Thyroid gland (tissue), 4 donors: ENCODE measurements at regions not wholly inside any gene's neighbourhood (a gene's known extent, or its start where the extent isn't known, plus 50 kb on each side); places are given as distances from the start of the nearest gene placed in this dataset.
"Not testable (repeated sequence)": the region's sequence is repeated elsewhere in the genome, so short reads cannot be mapped to it uniquely, and the experiment has no call there.

Experiments used
- DNase-seq, 2 donors: peaks; one replicate each; pipeline ENCODE4 v3.0.0-alpha.2; 2019
- H3K27ac ChIP-seq, 3 donors: fragments of 200-600 bp; sonication (generic); 1 replicate in 2 of 3; 2 replicates in 1 of 3; pipeline ENCODE4 v1.5.1; 2016 to 2019; ENCODE audit warnings: mild to moderate bottlenecking in 1 of 3, moderate library complexity in 1 of 3
- H3K27me3 ChIP-seq: fragments of 200-600 bp; sonication (generic); one replicate; pipeline ENCODE4 v1.5.1; 2019
- H3K36me3 ChIP-seq, 2 donors: fragments of 200-600 bp; sonication (generic); one replicate each; pipeline ENCODE4 v1.5.1; 2016 to 2019
- H3K4me1 ChIP-seq, 2 donors: fragments of 200-600 bp; sonication (generic); one replicate each; pipeline ENCODE4 v1.5.1; 2017 to 2019
- H3K4me3 ChIP-seq, 3 donors: fragments of 200-600 bp; sonication (generic); replicated peaks in 1 of 3; 1 replicate in 2 of 3; 2 replicates in 1 of 3; pipeline ENCODE4 v1.5.1; 2016; ENCODE audit warnings: mild to moderate bottlenecking in 1 of 3
- H3K9me3 ChIP-seq: fragments of 200-600 bp; sonication (generic); one replicate; pipeline ENCODE4 v1.5.1; 2017
- CTCF ChIP-seq, 6 experiments: fragments of 200-600 bp in 3 of 6; fragments of 450-650 bp in 3 of 6; sonication (generic) in 3 of 6; IDR thresholded peaks; one replicate each; pipeline ENCODE4 v1.5.1; 2016 to 2019; ENCODE audit warnings: antibody characterized with exemption in 6 of 6, mild to moderate bottlenecking in 2 of 6, inconsistent platforms in 1 of 6, moderate library complexity in 1 of 6
- POLR2A ChIP-seq, 2 donors: fragments of 450-650 bp; IDR thresholded peaks; one replicate each; pipeline ENCODE4 v1.6.1; 2017; ENCODE audit warnings: antibody characterized with exemption in 2 of 2, mild to moderate bottlenecking in 2 of 2, moderate library complexity in 1 of 2
- WGBS, 2 donors: methylation state at CpG; one replicate each; pipeline ENCODE4 v1.1.5; 2017; 5-methylcytosine and 5-hydroxymethylcytosine counted together
- intact Hi-C: fragments of 100-400 bp; cut with DNase I; formaldehyde crosslinking; loops from one replicate; pipeline ENCODE4 v1.15.1; 2023

GRCh38 chr5:42252306-42252705, 170.9 kb upstream of the GHR start:
- TF ChIP-seq POLR2A (IDR thresholded peaks at IDR 0.05), result no peak
- TF ChIP-seq CTCF (IDR thresholded peaks at IDR 0.05), result no peak
- intact Hi-C loops, result no loop called here
- no peak for DNase-seq

GRCh38 chr5:42259914-42260313, 163.3 kb upstream of the GHR start:
- intact Hi-C loops, H3K9me3 ChIP-seq, H3K4me1 ChIP-seq, H3K27ac ChIP-seq, H3K27me3 ChIP-seq, H3K4me3 ChIP-seq, H3K36me3 ChIP-seq, DNase-seq: not testable (repeated sequence)
- 98 to 99% methylated on average over 12 of the region's 12 CpGs for WGBS, 2 donors

More at GRCh38 chr5:42252306-42252705, 170.9 kb upstream of the GHR start:
- Histone ChIP-seq H3K9me3 (no peaks in the 10 kb centered on the region), H3K27me3 (no peaks in the 10 kb centered on the region), H3K36me3 (no peaks in the 10 kb centered on the region), H3K4me1 (no peaks in the 10 kb centered on the region), H3K4me3 (no peak overlapping the region), H3K27ac (no peak overlapping the region)
- 94 to 98% methylated on average over 5 of the region's 5 CpGs for whole genome bisulfite sequencing, 2 donors

GRCh38 chr5:42267091-42267490, 156.1 kb upstream of the GHR start:
- intact Hi-C loops, result no loop called here
- no peaks in the 10 kb centered on the region for H3K36me3 ChIP-seq
- no peaks in the 10 kb centered on the region for H3K4me1 ChIP-seq
- no peak overlapping the region for H3K4me3 ChIP-seq
- H3K27ac ChIP-seq, result no peak overlapping the region
- DNase-seq, result no peak
- TF ChIP-seq POLR2A (IDR thresholded peaks at IDR 0.05) (no peak), CTCF (IDR thresholded peaks at IDR 0.05) (no peak)
- no peaks in the 10 kb centered on the region for H3K9me3 ChIP-seq
- H3K27me3 ChIP-seq, result no peaks in the 10 kb centered on the region

- DNase-seq, intact Hi-C loops, H3K4me3 ChIP-seq, H3K27ac ChIP-seq, H3K9me3 ChIP-seq, H3K36me3 ChIP-seq, H3K4me1 ChIP-seq, H3K27me3 ChIP-seq: not testable (repeated sequence)
- WGBS, 2 donors, result 90 to 95% methylated on average over 1 of the region's 1 CpG
Measured at GRCh38 chr5:42268170-42268569, 155.1 kb upstream of the GHR start.

- TF ChIP-seq POLR2A (IDR thresholded peaks at IDR 0.05) (no peak), CTCF (IDR thresholded peaks at IDR 0.05) (no peak)
- Histone ChIP-seq H3K36me3 (no peaks in the 10 kb centered on the region), H3K4me3 (no peak overlapping the region), H3K9me3 (no peaks in the 10 kb centered on the region), H3K27ac (no peak overlapping the region), H3K4me1 (no peaks in the 10 kb centered on the region), H3K27me3 (no peaks in the 10 kb centered on the region)
- WGBS, 2 donors, result 91 to 95% methylated on average over 2 of the region's 2 CpGs
- intact Hi-C loops, result no loop called here
- no peak for DNase-seq
Measured at GRCh38 chr5:42268630-42269029, 154.6 kb upstream of the GHR start.

- Histone ChIP-seq H3K36me3 (no peaks in the 10 kb centered on the region), H3K27ac (no peak overlapping the region), H3K9me3 (no peaks in the 10 kb centered on the region), H3K27me3 (no peaks in the 10 kb centered on the region), H3K4me3 (no peak overlapping the region), H3K4me1 (no peaks in the 10 kb centered on the region)
- no peak for TF ChIP-seq CTCF (IDR thresholded peaks at IDR 0.05)
- TF ChIP-seq POLR2A (IDR thresholded peaks at IDR 0.05), result no peak
- no peak for DNase-seq
- intact Hi-C loops, result no loop called here
- WGBS, 2 donors, result 50 to 55% methylated on average over 2 of the region's 2 CpGs
Measured at GRCh38 chr5:42270771-42271170, 152.5 kb upstream of the GHR start.
